ENCODE measurements at regions not wholly inside any gene's neighbourhood (a gene's known extent, or its start where the extent isn't known, plus 50 kb on each side); places are given as distances from the start of the nearest gene placed in this dataset.

GRCh38 chr15:96500508-96500907 lies 170.0 kb downstream of the NR2F2 start:
- DNase-seq (ENCODE audit: low spot score): no peak
- Histone ChIP-seq H3K36me3 (ENCODE audit: insufficient read depth, low read length) (no peaks in the 10 kb centered on the region), H3K4me3 (ENCODE audit: low read depth, low read length, poor library complexity, severe bottlenecking) (no peak overlapping the region), H3K4me1 (ENCODE audit: insufficient read depth, low read length, poor library complexity, severe bottlenecking) (no peaks in the 10 kb centered on the region), H2AFZ (ENCODE audit: low read length) (no peak overlapping the region), H3K9me2 (ENCODE audit: insufficient read depth, low read length) (no peaks in the 10 kb centered on the region), H3K27ac (ENCODE audit: low read depth, low read length, poor library complexity, severe bottlenecking) (no peak overlapping the region), H3K4me2 (ENCODE audit: low read length) (no peak overlapping the region), H3K9me3 (ENCODE audit: low read length) (no peaks in the 10 kb centered on the region), H3K79me2 (ENCODE audit: insufficient read depth, low read depth, low read length) (no peaks in the 10 kb centered on the region), H4K20me1 (ENCODE audit: insufficient read depth, low read length) (no peaks in the 10 kb centered on the region)
- intact Hi-C loops (cut with micrococcal nuclease; ENCODE audit: unreplicated experiment): no loop called here
- no TSS peak for BruUV-seq (replicated peaks)
- ChIA-PET CTCF (ENCODE audit: unreplicated experiment) (no interaction called here), POLR2A (interaction anchor here (0.6 kb wide), 1 partner anchor 672 kb away, joined by 3 read pairs; no protein-coding TSS in a partner anchor)
- TF ChIP-seq CTCF (conservative IDR thresholded peaks at IDR 0.05; ENCODE audit: low read length) (no peak), EZH2phosphoT487 (IDR thresholded peaks at IDR 0.05; ENCODE audit: borderline replicate concordance, low read depth, low read length) (no peak)

- BruUV-seq (replicated peaks): no TSS peak
- no peak overlapping the region for H3K27ac ChIP-seq (ENCODE audit: low read depth, low read length, poor library complexity, severe bottlenecking)
- H3K79me2 ChIP-seq (ENCODE audit: insufficient read depth, low read depth, low read length): no peaks in the 10 kb centered on the region
- POLR2A ChIA-PET: no interaction called here
- no peaks in the 10 kb centered on the region for H4K20me1 ChIP-seq (ENCODE audit: insufficient read depth, low read length)
- H2AFZ ChIP-seq (ENCODE audit: low read length): no peak overlapping the region
- no peaks in the 10 kb centered on the region for H3K9me2 ChIP-seq (ENCODE audit: insufficient read depth, low read length)
- CTCF ChIA-PET (ENCODE audit: unreplicated experiment): no interaction called here
- no peaks in the 10 kb centered on the region for H3K36me3 ChIP-seq (ENCODE audit: insufficient read depth, low read length)
- H3K9me3 ChIP-seq (ENCODE audit: low read length): no peaks in the 10 kb centered on the region
- TF ChIP-seq EZH2phosphoT487 (IDR thresholded peaks at IDR 0.05; ENCODE audit: borderline replicate concordance, low read depth, low read length) (no peak), CTCF (conservative IDR thresholded peaks at IDR 0.05; ENCODE audit: low read length) (no peak)
- no peak overlapping the region for H3K4me2 ChIP-seq (ENCODE audit: low read length)
- no peak for DNase-seq (ENCODE audit: low spot score)
- H3K4me1 ChIP-seq (ENCODE audit: insufficient read depth, low read length, poor library complexity, severe bottlenecking): no peaks in the 10 kb centered on the region
- intact Hi-C loops (cut with micrococcal nuclease; ENCODE audit: unreplicated experiment): no loop called here
- H3K4me3 ChIP-seq (ENCODE audit: low read depth, low read length, poor library complexity, severe bottlenecking): no peak overlapping the region
These were observed 170.9 kb downstream of the NR2F2 start for GRCh38 chr15:96501362-96501761.

- no peaks in the 10 kb centered on the region for H3K9me3 ChIP-seq (ENCODE audit: low read length)
- no peaks in the 10 kb centered on the region for H3K9me2 ChIP-seq (ENCODE audit: insufficient read depth, low read length)
- H3K27ac ChIP-seq (ENCODE audit: low read depth, low read length, poor library complexity, severe bottlenecking): no peak overlapping the region
- DNase-seq (ENCODE audit: low spot score): no peak
- intact Hi-C loops (cut with micrococcal nuclease; ENCODE audit: unreplicated experiment): no loop called here
- no peaks in the 10 kb centered on the region for H3K36me3 ChIP-seq (ENCODE audit: insufficient read depth, low read length)
- TF ChIP-seq EZH2phosphoT487 (IDR thresholded peaks at IDR 0.05; ENCODE audit: borderline replicate concordance, low read depth, low read length) (no peak), CTCF (conservative IDR thresholded peaks at IDR 0.05; ENCODE audit: low read length) (no peak)
- H3K79me2 ChIP-seq (ENCODE audit: insufficient read depth, low read depth, low read length): no peaks in the 10 kb centered on the region
- H2AFZ ChIP-seq (ENCODE audit: low read length): no peak overlapping the region
- no peak overlapping the region for H3K4me2 ChIP-seq (ENCODE audit: low read length)
- H4K20me1 ChIP-seq (ENCODE audit: insufficient read depth, low read length): no peaks in the 10 kb centered on the region
- H3K4me1 ChIP-seq (ENCODE audit: insufficient read depth, low read length, poor library complexity, severe bottlenecking): no peaks in the 10 kb centered on the region
- ChIA-PET CTCF (ENCODE audit: unreplicated experiment) (no interaction called here), POLR2A (no interaction called here)
- no TSS peak for BruUV-seq (replicated peaks)
- H3K4me3 ChIP-seq (ENCODE audit: low read depth, low read length, poor library complexity, severe bottlenecking): no peak overlapping the region
These were observed 171.7 kb downstream of the NR2F2 start for GRCh38 chr15:96502196-96502595.
